GM19025 (cell line): ENCODE measurements at regions not wholly inside any gene's neighbourhood (a gene's known extent, or its start where the extent isn't known, plus 50 kb on each side); places are given as distances from the start of the nearest gene placed in this dataset.
"Not testable (repeated sequence)": the region's sequence is repeated elsewhere in the genome, so short reads cannot be mapped to it uniquely, and the experiment has no call there.

Experiments used
- ATAC-seq: cut with Tn5 transposase; IDR thresholded peaks from one replicate; pipeline ENCODE4 v1.9.1; 2021; ENCODE audit warnings: mild to moderate bottlenecking, low read depth, moderate library complexity; ENCODE audit not compliant: unreplicated experiment

DNA sequence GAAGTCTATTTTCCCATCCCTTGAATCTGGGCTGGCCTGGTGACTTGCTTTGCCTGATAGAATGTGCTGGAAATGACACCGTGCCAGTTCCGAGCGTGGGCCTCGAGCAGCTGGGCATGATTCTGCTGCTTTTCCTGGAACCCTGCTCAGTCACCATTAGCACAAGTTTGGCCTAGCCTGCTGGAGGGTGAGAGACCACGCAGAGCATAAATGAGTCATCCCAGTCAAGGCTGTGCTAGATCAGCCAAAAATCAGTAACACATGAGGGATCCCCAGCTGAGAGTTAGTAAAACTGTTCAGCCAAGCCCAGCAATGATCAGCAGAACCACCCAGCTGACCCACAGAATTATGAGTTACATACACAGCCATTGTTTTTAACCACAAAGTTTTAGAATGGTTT lies 74.8 kb upstream of the TOP1 start:
- ATAC-seq, result no peak

DNA sequence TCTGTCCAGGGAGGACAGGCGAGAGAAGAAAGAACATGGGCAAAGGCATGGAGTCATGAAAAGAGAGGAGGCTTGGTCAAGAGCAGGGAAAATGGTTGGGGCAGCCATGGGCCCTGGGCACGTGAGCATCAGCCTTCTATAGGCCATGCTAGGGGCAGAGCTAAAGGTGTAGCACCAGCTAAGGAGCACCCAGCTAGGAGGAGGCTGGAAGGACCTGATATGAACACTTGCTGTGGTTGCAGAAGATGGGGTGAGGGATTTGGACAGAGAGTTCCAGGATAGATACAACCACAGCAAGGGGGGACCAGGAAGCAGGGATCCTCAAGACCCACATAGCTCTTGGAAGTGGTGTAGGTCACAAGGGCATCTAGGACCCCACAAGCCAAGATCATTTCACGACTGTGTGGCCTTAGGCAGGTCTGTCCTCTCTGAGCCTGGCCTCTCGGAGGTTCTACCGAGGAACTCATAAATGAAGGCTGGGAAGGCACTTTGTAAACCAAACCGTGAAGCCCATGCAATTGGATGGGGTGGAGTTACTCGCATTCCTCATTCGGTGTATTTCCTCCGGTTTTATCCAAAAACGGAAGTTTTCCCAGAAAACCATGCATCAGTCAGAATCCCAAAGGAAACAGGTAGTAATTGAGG lies 74.0 kb upstream of the TOP1 start:
- no peak for ATAC-seq

DNA sequence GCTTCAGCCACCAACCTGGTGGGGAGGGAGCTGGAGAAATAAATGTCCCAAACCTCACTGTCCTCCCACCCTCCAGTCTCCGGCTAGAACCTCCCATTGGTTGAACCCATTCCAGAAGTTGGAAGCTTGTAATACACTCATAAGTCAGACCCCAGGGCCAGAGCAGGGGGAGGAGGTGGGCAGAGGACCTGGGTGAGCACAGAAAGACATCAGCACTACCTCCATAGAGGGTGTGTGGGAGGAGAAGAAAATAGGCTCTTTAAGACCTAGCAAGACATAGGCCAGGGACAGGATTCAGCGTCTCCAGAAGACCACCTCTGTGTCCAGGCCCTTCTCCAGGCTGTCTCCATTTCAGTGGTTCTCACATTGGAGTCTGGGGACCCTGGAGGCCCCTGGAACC lies 73.3 kb upstream of the TOP1 start:
- no peak for ATAC-seq

GRCh38 chr20:40955826-40956225 lies 72.8 kb upstream of the TOP1 start:
- ATAC-seq, result not testable (repeated sequence)

GRCh38 chr20:40956542-40957264 lies 71.9 kb upstream of the TOP1 start:
- ATAC-seq, result no peak

GRCh38 chr20:40957265-40957760 lies 71.3 kb upstream of the TOP1 start:
- no peak for ATAC-seq

GRCh38 chr20:40958598-40958997 lies 70.0 kb upstream of the TOP1 start:
- no peak for ATAC-seq

- no peak for ATAC-seq
These were observed 69.1 kb upstream of the TOP1 start for GRCh38 chr20:40959325-40960092.

DNA sequence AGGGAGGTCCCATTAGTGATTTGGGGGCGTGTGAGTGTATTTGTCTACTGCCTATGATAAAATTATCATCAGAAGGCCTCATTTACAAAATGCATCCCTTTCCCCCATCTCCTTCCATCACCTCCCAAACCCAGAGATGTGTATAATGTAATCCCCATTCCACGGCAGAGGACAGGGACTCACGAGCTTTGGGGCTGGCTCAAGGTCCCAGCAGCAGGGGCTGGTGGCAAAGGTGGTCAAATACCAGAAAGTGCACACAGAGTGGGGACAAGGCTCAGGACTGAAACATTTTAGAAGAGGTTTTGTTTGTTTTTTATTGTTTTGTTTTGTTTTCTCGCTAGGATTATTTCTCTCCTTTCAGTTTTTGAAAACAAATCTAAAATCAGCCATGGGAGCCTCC lies 68.5 kb upstream of the TOP1 start:
- ATAC-seq, result no peak

DNA sequence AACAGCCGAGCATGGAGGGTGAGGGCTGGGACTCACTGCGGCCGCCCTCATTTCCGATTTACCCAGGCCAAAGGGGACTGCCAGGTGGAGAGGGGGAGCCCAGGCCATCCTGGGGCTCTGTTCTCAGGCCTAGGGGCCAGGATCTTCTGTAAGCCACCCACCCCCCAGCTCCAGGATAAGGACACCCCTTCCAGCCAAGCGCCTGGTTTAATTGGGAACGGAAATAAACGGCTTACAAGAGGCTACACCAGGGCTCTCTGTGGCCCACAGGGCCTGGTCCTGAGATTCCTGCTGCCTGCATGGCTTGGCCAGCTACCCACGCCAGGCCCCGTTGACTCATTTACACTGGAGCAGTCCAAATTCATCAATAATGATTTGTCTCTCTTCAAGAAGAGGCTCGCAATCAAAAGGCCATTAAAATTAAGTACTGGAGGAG lies 68.1 kb upstream of the TOP1 start:
- no peak for ATAC-seq

DNA sequence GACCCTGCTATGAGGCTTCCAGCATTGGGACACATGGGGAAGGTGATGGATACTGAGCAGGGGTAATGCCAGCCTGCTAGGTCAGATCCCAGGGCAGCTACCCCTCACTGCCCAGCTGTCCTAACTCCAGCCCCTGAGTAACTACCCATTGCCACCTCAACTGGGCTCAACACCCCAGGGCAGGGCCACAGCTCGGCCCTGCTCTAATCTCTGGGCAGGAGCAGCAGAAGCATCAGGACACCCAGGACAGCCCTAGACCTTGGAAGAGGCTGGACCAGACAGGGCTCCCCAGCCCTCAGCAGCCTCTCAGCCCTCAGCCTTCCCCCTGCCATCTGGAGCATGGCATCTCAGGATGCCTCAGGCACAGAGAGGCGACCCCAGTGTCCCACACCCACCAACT lies 67.4 kb upstream of the TOP1 start:
- ATAC-seq, result no peak

DNA sequence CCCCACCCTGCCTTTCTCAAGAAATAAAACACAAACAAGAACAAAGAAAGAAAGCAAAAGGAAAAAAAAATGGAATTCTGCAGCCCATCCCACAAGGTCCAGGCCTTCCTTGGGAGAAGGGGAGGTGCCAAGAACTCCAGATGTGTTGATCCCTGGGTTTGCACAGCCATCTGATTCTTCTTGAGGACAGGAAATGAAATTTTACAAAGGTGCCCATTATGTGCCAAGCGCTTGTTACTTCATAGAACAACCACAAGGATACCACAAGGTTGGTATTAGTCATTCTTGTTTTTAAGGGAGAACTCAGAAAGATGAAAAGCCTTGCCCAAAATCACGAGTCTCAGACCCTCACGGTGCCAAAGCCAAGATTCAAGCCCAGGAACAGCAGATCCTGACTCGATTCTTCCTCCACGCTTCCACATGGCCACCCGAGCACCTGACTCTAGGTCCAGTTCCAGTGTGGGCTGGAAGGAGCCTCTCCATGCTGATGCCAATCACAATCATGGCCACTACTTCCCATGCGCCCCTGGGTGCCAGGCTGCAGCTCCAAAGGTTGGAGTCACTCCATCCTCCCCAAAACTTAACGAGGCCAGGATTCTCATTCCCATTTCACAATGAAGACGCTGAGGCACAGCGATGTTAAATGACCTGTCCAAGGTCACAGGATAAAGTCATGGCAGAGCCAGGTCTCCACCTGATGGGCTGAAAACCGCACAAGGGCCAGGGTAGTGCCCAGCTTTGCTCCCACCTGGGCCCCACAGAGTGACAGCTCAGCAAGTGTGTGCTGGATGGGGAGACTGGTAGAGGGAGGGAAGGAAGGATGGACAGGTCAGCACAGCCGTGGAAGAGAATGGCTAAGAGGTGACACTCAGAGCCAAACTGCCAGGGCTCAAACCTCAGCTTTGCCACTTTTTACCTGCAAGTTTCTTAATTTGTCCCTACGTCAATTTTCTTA lies 66.7 kb upstream of the TOP1 start:
- ATAC-seq, result no peak

- no peak for ATAC-seq
These were observed 65.7 kb upstream of the TOP1 start for GRCh38 chr20:40962733-40963504.

- ATAC-seq, result no peak
These were observed 65.1 kb upstream of the TOP1 start for GRCh38 chr20:40963505-40963845.

GRCh38 chr20:40965671-40966070 lies 63.0 kb upstream of the TOP1 start:
- ATAC-seq, result no peak

DNA sequence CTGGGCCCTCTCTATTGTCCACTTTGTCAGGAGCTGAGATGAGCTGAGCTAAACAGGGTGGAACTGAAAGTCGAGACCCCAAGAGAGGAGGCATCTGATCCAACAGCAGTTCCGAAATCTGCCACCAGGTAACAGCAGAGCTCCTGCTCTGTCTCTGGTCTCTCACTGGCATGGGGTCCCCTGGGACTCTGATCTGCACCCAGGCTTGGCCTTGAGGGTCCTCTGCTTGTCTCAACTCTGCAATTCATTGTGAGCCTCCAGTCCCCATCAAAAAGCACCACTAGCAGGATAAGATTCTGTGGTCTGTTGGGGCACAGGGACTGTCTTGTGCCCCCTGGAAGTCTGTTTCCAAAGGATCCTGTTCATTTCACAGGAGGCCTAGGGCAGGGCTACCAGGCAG lies 62.5 kb upstream of the TOP1 start:
- ATAC-seq, result no peak

DNA sequence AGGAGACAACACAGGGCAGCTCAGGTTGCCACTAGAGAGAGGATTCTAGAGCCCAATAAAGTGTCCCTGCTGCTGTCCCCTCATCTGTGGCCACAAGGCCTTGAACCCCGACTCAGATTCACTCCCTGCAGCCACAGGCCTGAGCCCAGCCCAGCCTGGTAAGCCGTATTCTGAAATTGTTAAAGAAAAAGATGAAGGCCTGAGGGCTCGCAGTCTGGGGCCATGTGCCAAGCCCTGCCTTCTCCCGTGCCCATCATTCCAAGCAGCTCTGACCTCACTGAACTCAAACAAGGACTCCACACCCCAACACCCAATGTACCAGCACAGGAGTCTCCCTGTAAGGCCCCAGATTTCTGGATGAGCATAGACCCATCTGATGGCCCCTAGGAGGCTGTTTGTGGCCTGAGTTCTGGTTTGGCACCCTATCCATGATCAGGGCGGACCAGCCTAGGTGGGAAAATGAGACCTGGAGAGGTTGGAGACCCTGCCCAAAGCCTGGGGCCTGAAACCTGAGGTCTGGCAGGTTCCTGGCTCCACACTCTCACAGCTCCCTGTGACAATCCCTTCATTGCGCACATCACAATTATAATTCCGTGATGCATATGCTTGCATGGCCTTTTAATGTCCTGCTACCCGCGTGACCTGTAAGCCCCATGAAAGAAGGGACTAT lies 62.0 kb upstream of the TOP1 start:
- ATAC-seq, result no peak

GRCh38 chr20:40967700-40968099 lies 60.9 kb upstream of the TOP1 start:
- no peak for ATAC-seq
